SH-SY5Y (cell line): ENCODE measurements at regions not wholly inside any gene's neighbourhood (a gene's known extent, or its start where the extent isn't known, plus 50 kb on each side); places are given as distances from the start of the nearest gene placed in this dataset.

Source experiments
- GATA2 ChIP-seq: IDR thresholded peaks from 2 replicates; pipeline ENCODE4 v1.6.1; 2011; ENCODE audit warnings: mild to moderate bottlenecking, low read depth, low read length
- GATA3 ChIP-seq: IDR thresholded peaks from 2 replicates; pipeline ENCODE4 v1.6.1; 2011; ENCODE audit warnings: low read depth, mild to moderate bottlenecking, low read length, moderate library complexity

DNA sequence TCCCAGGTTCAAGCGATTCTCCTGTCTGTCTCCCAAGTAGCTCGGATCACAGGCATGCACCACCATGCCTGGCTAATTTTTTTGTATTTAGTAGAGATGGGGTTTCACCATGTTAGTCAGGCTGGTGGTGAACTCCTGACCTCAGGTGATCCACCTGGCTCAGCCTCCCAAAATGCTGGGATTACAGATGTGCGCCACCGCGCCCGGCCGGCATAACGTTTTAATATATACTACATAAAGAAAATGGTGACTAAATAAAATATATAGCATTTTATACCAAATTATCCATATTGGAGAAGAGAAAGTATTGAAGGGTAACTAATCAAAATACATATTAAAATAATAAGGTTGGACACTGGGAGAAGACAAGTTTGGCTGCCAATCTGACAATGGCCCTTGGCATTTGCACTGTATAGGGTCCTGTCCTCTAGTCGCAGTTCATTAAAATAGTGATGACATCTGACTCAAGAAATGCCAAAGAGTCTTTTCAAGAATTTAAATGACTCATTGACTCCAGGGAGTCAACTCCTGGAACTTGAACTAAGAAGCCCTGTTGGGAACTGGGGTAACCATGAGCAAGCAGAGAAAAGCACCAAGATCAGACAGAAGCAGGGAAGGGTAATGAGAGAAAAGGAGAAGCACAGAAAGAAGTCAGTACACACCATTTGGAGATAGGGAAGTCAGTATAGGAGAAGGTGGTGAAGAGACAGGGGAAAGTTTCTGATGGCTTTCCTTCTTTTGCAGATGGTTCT lies 91.1 kb downstream of the CH25H start:
- TF ChIP-seq GATA3 (no peak), GATA2 (no peak)

DNA sequence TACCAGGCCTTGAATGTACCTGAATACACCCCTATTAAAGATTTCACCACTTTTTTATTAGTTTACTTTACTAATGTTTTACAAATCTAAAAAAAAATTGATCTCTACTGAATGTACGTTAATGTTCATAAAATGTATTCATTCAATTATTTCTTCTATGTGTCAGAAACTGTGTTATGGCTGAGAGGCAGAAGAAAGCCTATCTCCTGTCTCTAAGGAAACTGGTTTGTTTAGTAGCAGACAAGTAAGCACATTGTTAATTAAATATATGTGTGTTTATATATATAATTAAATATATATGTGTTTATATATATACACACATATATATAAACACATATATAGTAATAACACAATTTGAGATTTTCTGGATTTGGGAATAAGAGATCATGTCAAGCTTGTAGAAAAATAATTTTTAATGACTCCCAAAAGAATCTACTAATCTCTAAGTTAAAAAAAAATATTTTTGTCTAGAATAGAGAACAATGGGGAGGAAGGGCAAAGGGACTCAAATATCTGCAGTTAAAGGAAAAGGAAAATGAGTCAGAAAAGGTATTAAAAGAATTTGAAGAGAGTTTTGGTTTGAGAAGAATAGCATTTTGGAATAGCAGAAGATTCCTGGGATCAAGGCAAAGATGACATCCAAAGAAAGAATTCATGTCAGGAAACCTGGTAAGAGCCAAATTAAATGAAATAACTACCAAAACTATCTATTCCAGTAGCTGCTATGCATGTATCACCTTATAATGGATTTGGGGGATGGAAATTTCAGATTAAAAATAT lies 92.1 kb downstream of the CH25H start:
- TF ChIP-seq GATA2 (no peak), GATA3 (no peak)

- TF ChIP-seq GATA2 (no peak), GATA3 (no peak)
Observed at GRCh38 chr10:89102735-89103134, 104.4 kb downstream of the CH25H start.

DNA sequence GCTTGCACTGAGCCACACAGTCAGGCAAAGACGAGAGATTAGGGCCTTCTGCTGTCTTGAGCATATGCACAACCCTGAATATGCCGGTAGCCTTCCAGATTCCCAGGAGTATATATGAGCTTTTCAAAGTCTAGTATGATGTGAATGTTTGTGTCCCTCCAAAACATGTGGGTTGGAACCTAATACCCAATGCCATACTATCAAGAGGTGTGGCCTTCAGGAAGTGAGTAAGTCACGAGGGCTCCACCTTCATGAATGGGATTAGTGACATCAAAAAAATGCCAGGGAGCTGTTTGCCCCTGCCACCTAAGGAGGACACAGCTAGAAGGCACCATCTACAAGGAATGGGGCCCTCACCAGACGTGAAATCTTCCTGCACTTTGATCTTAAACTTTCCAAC lies 105.2 kb downstream of the CH25H start:
- TF ChIP-seq GATA3 (no peak), GATA2 (no peak)

DNA sequence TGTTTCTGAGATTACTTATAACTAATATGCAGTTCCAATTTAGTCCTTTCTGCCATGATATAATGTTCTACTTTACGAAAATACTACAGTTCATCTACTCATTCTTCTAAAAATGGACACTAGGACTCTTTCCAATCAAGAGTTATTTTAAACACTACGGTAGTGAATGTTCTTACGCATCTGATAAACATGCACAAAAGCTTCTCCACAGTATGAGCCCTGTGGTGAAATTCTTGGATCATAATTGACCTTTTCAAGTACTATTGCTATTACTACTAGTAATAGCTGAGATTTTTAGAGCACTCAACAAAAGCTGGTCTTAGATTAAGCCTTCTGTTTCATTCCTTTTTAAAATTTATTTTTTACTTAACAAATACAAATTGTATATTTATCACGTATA lies 106.4 kb downstream of the CH25H start:
- TF ChIP-seq GATA3 (no peak), GATA2 (no peak)

DNA sequence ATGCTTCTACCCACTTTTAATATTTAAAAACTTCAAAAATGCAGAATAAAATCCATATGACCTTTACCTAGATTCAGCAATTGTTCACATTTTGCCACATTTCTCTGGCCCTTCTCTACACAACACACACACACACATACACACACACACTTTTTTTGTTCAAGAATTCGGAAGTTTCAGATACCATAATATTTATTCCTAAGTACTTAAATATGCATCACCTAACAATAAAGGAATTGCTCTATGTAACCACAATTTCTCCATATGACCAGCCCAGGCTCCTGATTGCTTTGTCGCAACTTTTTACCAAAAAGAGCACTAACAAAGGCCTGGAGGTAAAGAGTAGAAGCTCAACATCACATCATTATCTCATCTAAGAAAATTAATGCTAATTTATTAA lies 106.6 kb downstream of the FAS start:
- no peak for TF ChIP-seq GATA2
- TF ChIP-seq GATA3 = no peak

- TF ChIP-seq GATA3 = no peak
- no peak for TF ChIP-seq GATA2
Observed at GRCh38 chr10:89095701-89096391, 105.2 kb downstream of the FAS start.

GRCh38 chr10:89093728-89094127 lies 103.1 kb downstream of the FAS start:
- TF ChIP-seq GATA2 = no peak
- TF ChIP-seq GATA3 = no peak

DNA sequence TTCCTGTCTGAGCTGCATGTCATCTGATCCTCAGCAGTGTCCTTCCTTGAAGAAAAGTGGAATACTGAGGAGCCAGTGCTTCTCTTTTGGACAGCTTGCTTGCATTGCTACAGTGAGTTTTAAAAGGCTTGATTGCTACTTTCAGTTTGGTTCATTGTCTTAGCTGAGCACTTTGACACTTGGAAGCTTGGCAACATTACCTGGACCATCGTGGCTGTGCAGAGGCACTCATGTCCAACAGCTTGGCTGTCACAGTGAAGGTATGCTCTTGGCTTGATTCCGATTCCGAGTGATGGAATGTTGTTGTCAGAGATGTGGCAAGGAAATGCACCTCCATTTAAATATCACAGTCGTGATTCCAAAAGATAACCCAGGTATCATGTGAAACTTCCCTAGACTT lies 102.4 kb downstream of the FAS start:
- no peak for TF ChIP-seq GATA3
- TF ChIP-seq GATA2 = no peak

DNA sequence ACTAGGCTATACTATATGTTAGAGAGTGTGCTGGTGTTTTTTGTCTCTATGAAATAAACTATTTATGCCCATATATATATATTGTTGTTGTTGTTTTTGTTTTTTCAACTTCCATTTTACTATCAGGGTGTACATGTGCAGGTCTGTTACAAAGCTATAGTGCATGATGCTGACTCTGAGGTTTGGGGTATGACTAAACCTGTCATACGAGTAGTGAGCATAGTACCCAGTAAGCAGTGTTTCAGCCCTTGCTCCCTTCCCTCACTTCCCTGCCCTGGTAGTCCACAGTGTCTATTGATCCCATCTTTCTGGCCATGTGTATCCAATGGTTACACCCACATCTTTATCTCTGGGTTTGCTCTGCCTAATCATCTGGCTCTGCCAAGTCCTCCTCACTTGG lies 101.8 kb downstream of the FAS start:
- TF ChIP-seq GATA3 (no peak), GATA2 (no peak)

- no peak for TF ChIP-seq GATA2
- TF ChIP-seq GATA3 = no peak
Observed at GRCh38 chr10:89091496-89091895, 100.9 kb downstream of the FAS start.

DNA sequence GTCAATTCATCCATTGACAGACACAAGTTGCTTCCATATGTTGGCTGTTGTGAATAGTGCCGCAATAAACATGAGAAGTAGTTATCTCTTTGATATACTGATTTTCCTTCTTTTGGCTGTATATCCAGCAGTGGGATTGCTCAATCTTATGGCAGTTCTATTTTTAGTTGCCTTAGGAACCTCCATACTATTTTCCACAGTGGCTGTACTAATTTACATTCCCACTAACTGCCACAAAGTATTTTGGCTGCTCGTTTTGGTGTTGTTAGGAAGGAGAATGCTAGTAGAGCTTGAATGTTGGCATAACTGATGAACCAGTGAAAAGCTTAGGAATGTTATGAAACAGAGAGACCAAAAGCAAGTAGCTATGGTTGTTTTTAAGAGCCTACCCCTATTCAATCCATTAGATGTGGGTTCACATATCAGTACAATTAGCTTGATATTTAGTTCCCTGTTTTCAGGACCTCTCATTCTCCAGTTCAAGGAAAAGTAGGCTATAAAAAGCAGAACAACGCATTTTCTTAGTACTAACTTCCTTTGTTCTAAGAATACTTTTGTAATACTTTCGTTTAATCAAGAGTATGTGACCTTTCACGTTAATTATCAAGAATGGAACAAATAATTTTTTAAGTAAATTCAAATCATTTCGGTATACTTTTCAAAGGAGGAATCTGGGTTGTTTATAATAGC lies 100.3 kb downstream of the FAS start:
- no peak for TF ChIP-seq GATA2
- no peak for TF ChIP-seq GATA3

DNA sequence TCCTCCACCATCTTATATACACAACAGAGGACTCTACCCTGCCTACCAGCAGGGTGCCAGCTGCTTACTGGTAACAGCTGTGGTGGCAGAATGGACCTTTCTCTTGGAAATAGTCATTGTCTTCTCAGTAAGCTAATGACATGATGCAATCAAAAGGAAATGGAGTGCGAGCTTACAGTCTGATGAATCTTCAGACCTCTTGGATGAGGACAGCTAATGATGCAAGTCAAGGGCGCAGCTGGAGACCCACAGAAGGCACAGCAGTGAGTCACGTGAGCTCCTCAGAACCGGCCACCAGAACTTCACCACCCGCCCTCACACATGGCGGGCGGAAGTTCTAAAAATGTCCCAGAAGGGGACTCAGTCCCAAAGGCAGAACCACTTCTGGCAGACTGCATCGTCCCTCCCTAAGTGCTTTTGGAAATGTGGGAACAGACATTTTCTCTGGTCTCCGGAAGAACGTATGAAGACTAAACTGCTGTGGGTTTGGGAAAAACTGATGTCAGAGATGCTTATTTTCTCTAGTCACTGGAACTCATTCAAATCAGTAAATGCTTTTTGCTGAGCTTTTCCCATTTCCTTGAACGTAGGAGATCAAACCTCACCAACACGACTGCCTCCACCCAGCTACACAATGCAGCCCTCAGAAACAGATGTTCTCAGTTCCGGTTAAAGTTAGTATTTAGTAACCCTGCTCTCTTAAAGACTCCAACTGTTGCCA lies 96.4 kb downstream of the FAS start:
- TF ChIP-seq GATA3 = no peak

DNA sequence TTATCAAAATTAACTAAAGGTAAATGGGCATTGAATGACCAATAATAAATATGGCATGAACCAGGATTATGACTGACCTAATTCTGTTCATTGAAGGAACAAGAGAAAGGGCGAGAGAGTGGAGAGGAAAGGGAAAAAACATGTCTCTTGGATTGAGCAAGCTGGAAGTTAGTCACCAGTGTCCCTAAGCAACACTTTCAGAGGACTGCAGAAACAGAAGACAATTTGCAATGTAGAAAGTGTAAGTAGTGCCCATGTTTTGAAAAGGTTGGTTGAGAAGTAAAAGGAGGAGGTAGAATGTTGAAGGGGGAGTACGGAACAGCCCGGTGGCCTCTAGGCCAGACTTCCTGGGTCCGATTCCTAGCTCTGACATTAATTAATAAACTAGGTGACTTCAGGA lies 94.6 kb downstream of the FAS start:
- no peak for TF ChIP-seq GATA2
- TF ChIP-seq GATA3 = no peak

- no peak for TF ChIP-seq GATA3
- no peak for TF ChIP-seq GATA2
Observed at GRCh38 chr10:89082086-89082485, 91.5 kb downstream of the FAS start.

- TF ChIP-seq GATA2 = no peak
- no peak for TF ChIP-seq GATA3
Observed at GRCh38 chr10:89080660-89081059, 90.1 kb downstream of the FAS start.
